Muscle layer of colon (tissue), 2 donors: ENCODE measurements at regions not wholly inside any gene's neighbourhood (a gene's known extent, or its start where the extent isn't known, plus 50 kb on each side); places are given as distances from the start of the nearest gene placed in this dataset.
"Not testable (repeated sequence)": the region's sequence is repeated elsewhere in the genome, so short reads cannot be mapped to it uniquely, and the experiment has no call there.

Experiments
- H3K27ac ChIP-seq: one replicate; pipeline ENCODE4 v1.7.0; 2013; ENCODE audit warnings: low read depth, mild to moderate bottlenecking, low read length, moderate library complexity
- H3K27me3 ChIP-seq, 2 donors: one replicate each; pipeline ENCODE4 v1.7.0; 2013; ENCODE audit warnings: low read length in 2 of 2, mild to moderate bottlenecking in 2 of 2; ENCODE audit not compliant: insufficient read depth in 2 of 2, control insufficient read depth in 1 of 2
- H3K36me3 ChIP-seq: one replicate; pipeline ENCODE4 v1.7.0; 2013; ENCODE audit warnings: mild to moderate bottlenecking, low read length; ENCODE audit not compliant: insufficient read depth
- H3K4me1 ChIP-seq: one replicate; pipeline ENCODE4 v1.7.0; 2013; ENCODE audit warnings: mild to moderate bottlenecking, low read length; ENCODE audit not compliant: insufficient read depth
- H3K4me3 ChIP-seq, 2 donors: one replicate each; pipeline ENCODE4 v1.7.0; 2013; ENCODE audit warnings: low read length in 2 of 2, low read depth in 1 of 2, mild to moderate bottlenecking in 1 of 2, moderate library complexity in 1 of 2
- H3K9ac ChIP-seq: one replicate; pipeline ENCODE4 v1.7.0; 2013; ENCODE audit warnings: low read length
- H3K9me3 ChIP-seq: one replicate; pipeline ENCODE4 v1.7.0; 2013; ENCODE audit warnings: mild to moderate bottlenecking, low read length
- donor health status: abdominal sarcoma.
- donor health status: Adenocarcinoma of cecum.

- Histone ChIP-seq H3K27ac (no peak overlapping the region), H3K4me3 (no peak overlapping the region), H3K4me1 (no peaks in the 10 kb centered on the region), H3K9me3 (no peaks in the 10 kb centered on the region), H3K9ac (no peak overlapping the region), H3K36me3 (no peaks in the 10 kb centered on the region), H3K27me3 (no peaks in the 10 kb centered on the region)
Observed at GRCh38 chr1:191427593-191427992, 730.7 kb upstream of the RGS18 start.

DNA sequence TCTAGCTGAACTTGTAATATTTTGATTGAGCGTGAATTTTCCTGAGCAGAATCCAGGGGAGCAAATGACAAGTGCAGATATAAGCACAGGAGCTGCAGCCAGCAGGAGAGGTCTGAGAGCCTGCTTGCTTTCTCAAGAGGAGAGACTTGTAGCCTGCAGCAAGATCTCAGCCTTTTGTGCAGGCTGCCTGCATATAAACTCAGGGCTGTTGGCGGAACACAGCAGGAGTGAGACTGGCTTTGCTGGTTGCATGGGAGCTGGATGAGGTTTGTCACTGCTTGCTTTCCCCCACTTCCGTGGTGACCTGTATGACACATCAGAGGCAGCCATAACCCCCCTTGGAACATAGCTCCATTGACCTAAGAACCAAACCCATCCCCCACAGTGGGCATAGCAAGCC is 725.4 kb upstream of the RGS18 start:
- no peaks in the 10 kb centered on the region for H3K9me3 ChIP-seq
- no peaks in the 10 kb centered on the region for H3K36me3 ChIP-seq

DNA sequence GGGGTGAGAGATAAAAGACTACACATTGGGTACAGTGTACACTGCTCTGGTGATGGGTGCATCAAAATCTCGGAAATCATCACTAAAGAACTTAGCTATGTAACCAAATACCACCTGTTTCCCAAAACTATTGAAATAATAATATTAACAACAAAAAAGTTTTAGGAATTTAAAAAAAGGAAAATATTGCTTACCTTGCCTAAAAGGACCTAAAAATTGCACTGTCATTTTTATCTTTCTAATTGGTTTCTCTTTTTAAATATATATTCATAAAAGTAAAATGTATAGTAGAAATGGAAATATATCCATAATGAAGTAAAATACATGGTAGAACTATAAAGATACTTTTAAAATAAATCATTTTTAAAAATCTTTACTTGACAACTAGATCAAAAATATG is 719.3 kb upstream of the RGS18 start:
- Histone ChIP-seq H3K36me3 (no peaks in the 10 kb centered on the region), H3K27ac (no peak overlapping the region), H3K9me3 (no peaks in the 10 kb centered on the region), H3K9ac (no peak overlapping the region), H3K27me3 (no peaks in the 10 kb centered on the region), H3K4me1 (no peaks in the 10 kb centered on the region), H3K4me3 (no peak overlapping the region)

More for the DNA sequence above, 725.4 kb upstream of the RGS18 start:
- H3K4me3 ChIP-seq, result no peak overlapping the region
- H3K4me1 ChIP-seq, result no peaks in the 10 kb centered on the region
- no peak overlapping the region for H3K27ac ChIP-seq
- H3K9ac ChIP-seq, result no peak overlapping the region
- H3K27me3 ChIP-seq, result no peaks in the 10 kb centered on the region

DNA sequence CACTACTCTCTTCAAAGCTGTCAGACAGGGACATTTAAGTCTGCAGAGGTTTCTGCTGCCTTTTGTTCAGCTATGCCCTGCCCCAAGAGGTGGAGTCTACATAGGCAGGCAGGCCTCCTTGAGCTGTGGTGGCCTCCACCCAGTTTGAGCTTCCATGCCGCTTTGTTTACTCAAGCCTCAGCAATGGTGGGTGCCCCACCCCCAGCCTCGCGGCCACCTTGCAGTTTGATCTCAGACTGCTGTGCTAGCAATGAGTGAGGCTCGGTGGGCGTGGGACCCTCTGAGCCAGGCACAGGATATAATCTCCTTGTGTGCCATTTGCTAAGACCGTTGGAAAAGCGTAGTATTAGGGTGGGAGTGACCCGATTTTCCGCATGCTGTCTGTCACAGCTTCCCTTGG is 710.0 kb upstream of the RGS18 start:
- H3K4me3 ChIP-seq, H3K4me1 ChIP-seq, H3K9ac ChIP-seq, H3K36me3 ChIP-seq, H3K27ac ChIP-seq, H3K9me3 ChIP-seq, H3K27me3 ChIP-seq: not testable (repeated sequence)

DNA sequence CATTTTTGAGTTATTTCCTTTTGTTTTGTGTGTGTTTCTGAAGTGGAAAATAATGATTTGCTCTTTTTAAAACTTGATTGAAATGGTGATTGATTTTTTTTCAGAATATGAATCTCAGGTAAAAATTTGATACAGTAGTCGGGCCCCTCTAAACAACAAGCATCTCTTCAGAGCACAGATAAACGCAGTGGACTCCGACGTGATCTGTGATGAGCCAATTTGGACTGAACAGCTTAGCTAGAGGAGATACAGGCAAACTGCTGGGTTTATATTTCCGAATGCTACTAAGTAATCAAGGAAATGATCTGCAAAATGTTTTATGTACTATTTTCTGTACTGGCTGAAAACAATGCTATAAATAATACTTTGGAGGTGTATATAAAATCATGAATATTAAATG is 705.7 kb upstream of the RGS18 start:
- H3K9me3 ChIP-seq, result no peaks in the 10 kb centered on the region
- no peak overlapping the region for H3K9ac ChIP-seq
- H3K36me3 ChIP-seq, result no peaks in the 10 kb centered on the region
- no peak overlapping the region for H3K4me3 ChIP-seq
- H3K27ac ChIP-seq, result no peak overlapping the region
- H3K4me1 ChIP-seq, result no peaks in the 10 kb centered on the region
- H3K27me3 ChIP-seq, result no peaks in the 10 kb centered on the region

- Histone ChIP-seq H3K27ac (no peak overlapping the region), H3K4me3 (no peak overlapping the region), H3K27me3 (no peaks in the 10 kb centered on the region), H3K4me1 (no peaks in the 10 kb centered on the region), H3K36me3 (no peaks in the 10 kb centered on the region), H3K9me3 (no peaks in the 10 kb centered on the region), H3K9ac (no peak overlapping the region)
Observed at GRCh38 chr1:191453487-191453886, 704.8 kb upstream of the RGS18 start.

GRCh38 chr1:191457889-191458288 is 700.4 kb upstream of the RGS18 start:
- H3K9ac ChIP-seq, result no peak overlapping the region
- no peaks in the 10 kb centered on the region for H3K36me3 ChIP-seq
- H3K9me3 ChIP-seq, result no peaks in the 10 kb centered on the region
- H3K4me3 ChIP-seq, result no peak overlapping the region
- no peaks in the 10 kb centered on the region for H3K4me1 ChIP-seq
- H3K27ac ChIP-seq, result no peak overlapping the region
- no peaks in the 10 kb centered on the region for H3K27me3 ChIP-seq

- Histone ChIP-seq H3K27ac (no peak overlapping the region), H3K4me3 (no peak overlapping the region), H3K27me3 (no peaks in the 10 kb centered on the region), H3K36me3 (no peaks in the 10 kb centered on the region), H3K9ac (no peak overlapping the region), H3K4me1 (no peaks in the 10 kb centered on the region), H3K9me3 (no peaks in the 10 kb centered on the region)
Observed at GRCh38 chr1:191460234-191460633, 698.0 kb upstream of the RGS18 start.

DNA sequence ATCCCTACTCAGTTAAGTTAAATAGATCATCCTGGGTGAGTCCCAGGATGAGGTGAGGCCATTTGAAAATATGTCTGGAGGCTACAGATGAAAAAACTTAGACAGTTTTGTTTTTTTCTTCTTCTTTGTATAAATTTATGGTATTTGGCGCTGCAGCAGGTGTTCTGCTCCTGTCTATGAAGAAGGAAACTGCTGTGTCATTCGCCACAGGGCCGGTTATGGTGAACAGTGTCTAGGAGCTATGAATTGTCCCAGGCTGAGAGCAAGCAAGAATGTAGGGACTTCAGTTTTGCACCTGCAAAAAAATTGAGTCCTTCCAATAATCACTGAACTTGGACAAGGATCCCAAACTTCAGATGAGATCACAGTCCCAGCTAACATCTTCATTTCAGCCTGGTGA is 674.3 kb upstream of the RGS18 start:
- H3K4me3 ChIP-seq, result no peak overlapping the region
- H3K27ac ChIP-seq, result no peak overlapping the region
- no peaks in the 10 kb centered on the region for H3K27me3 ChIP-seq
- H3K36me3 ChIP-seq, result no peaks in the 10 kb centered on the region
- no peak overlapping the region for H3K9ac ChIP-seq
- no peaks in the 10 kb centered on the region for H3K4me1 ChIP-seq
- no peaks in the 10 kb centered on the region for H3K9me3 ChIP-seq

DNA sequence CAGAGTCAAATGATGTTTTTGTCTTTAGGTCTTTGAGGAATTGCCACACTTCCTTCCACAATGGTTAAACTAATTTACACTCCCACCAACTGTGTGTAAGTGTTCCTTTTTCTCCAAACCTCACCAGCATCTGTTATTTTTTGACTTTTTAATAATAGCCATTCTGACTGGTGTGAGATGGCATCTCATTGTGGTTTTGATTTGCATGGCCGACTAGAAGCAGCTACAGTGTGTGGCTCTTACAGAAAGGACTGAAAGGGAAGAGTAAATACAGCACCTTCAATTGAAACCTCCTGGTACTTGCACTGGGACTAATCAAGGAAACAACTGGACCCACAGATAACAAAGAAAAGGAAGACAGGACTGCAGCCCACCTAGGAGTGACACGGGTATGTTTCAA is 668.0 kb upstream of the RGS18 start:
- H3K4me1 ChIP-seq, result no peaks in the 10 kb centered on the region
- H3K4me3 ChIP-seq, result no peak overlapping the region
- no peak overlapping the region for H3K27ac ChIP-seq
- no peak overlapping the region for H3K9ac ChIP-seq
- no peaks in the 10 kb centered on the region for H3K27me3 ChIP-seq
- no peaks in the 10 kb centered on the region for H3K36me3 ChIP-seq
- no peaks in the 10 kb centered on the region for H3K9me3 ChIP-seq

DNA sequence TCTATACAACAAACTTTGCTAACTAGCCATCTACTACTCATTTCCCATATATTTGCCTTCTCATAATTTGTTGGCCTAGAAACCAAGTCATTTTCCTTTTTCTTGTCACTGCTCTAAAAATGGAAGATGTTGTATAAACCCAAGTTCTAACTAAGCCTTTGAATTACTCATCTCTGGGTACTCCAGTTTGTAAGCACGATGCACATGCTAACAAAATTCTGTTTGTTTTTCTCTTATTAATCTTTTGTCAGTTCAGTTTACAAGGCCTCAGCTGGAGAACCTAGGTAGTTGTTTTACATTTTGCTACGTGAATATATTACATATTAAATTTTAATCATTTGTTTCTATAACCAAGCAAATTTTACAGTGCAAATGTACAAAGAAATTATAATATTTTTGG is 663.2 kb upstream of the RGS18 start:
- Histone ChIP-seq H3K27me3 (no peaks in the 10 kb centered on the region), H3K4me1 (no peaks in the 10 kb centered on the region), H3K4me3 (no peak overlapping the region), H3K9me3 (no peaks in the 10 kb centered on the region), H3K27ac (no peak overlapping the region), H3K9ac (no peak overlapping the region), H3K36me3 (no peaks in the 10 kb centered on the region)

GRCh38 chr1:191498318-191498717 is 659.9 kb upstream of the RGS18 start:
- H3K27me3 ChIP-seq, result no peaks in the 10 kb centered on the region
- H3K4me1 ChIP-seq, result no peaks in the 10 kb centered on the region
- no peak overlapping the region for H3K4me3 ChIP-seq
- no peak overlapping the region for H3K9ac ChIP-seq
- no peaks in the 10 kb centered on the region for H3K36me3 ChIP-seq
- H3K27ac ChIP-seq, result no peak overlapping the region
- no peaks in the 10 kb centered on the region for H3K9me3 ChIP-seq
